OCI-LY1 (cell line): ENCODE measurements at regions not wholly inside any gene's neighbourhood (a gene's known extent, or its start where the extent isn't known, plus 50 kb on each side); places are given as distances from the start of the nearest gene placed in this dataset.
"Not testable (repeated sequence)": the region's sequence is repeated elsewhere in the genome, so short reads cannot be mapped to it uniquely, and the experiment has no call there.

Experiments used
- CTCF ChIP-seq: fragments of 200-600 bp; sonication (generic), shearing (Covaris generic); IDR thresholded peaks from 2 replicates; pipeline ENCODE4 v1.5.1; 2017; ENCODE audit warnings: mild to moderate bottlenecking, antibody characterized with exemption, low read length, moderate library complexity, mixed read lengths
- EZH2 ChIP-seq: fragments of 200-600 bp; sonication (generic), shearing (Covaris generic); IDR thresholded peaks from 2 replicates; pipeline ENCODE4 v1.8.0; 2017; ENCODE audit warnings: borderline replicate concordance, mixed run types, mild to moderate bottlenecking, antibody characterized with exemption, low read length, moderate library complexity, mixed read lengths

GRCh38 chr2:91659189-91659916 lies 2967.9 kb downstream of the RPIA start:
- TF ChIP-seq CTCF, EZH2: not testable (repeated sequence)
